Superior temporal gyrus (tissue), 1 donor: ENCODE measurements at regions not wholly inside any gene's neighbourhood (a gene's known extent, or its start where the extent isn't known, plus 50 kb on each side); places are given as distances from the start of the nearest gene placed in this dataset.
A peak's percentile ranks its signal among the peaks of the same experiment; 100 is the strongest.

Experiments used
- DNase-seq: peaks from one replicate; pipeline ENCODE4 v3.0.0-alpha.2; 2016; ENCODE audit errors: extremely low spot score

GRCh38 chr2:234677758-234678538 is 181.1 kb upstream of the ARL4C start:
- DNase-seq: no peak

- peak; percentile 31 for DNase-seq
Measured at GRCh38 chr2:234676783-234677450, 180.0 kb upstream of the ARL4C start.

GRCh38 chr2:234676109-234676782 is 179.4 kb upstream of the ARL4C start:
- no peak for DNase-seq

- DNase-seq: no peak
Measured at GRCh38 chr2:234674781-234675201, 177.9 kb upstream of the ARL4C start.

- DNase-seq: no peak
Measured at GRCh38 chr2:234673961-234674759, 177.3 kb upstream of the ARL4C start.

GRCh38 chr2:234673501-234673900 is 176.6 kb upstream of the ARL4C start:
- no peak for DNase-seq

GRCh38 chr2:234672498-234673150 is 175.7 kb upstream of the ARL4C start:
- no peak for DNase-seq

- DNase-seq: no peak
Measured at GRCh38 chr2:234671716-234672115, 174.8 kb upstream of the ARL4C start.

GRCh38 chr2:234671231-234671630 is 174.3 kb upstream of the ARL4C start:
- no peak for DNase-seq

- DNase-seq: no peak
Measured at GRCh38 chr2:234670806-234671205, 173.9 kb upstream of the ARL4C start.

GRCh38 chr2:234670052-234670451 is 173.2 kb upstream of the ARL4C start:
- no peak for DNase-seq

- DNase-seq: no peak
Measured at GRCh38 chr2:234669621-234670020, 172.7 kb upstream of the ARL4C start.

- DNase-seq: no peak
Measured at GRCh38 chr2:234669001-234669400, 172.1 kb upstream of the ARL4C start.

- no peak for DNase-seq
Measured at GRCh38 chr2:234666911-234667310, 170.0 kb upstream of the ARL4C start.

GRCh38 chr2:234665304-234665703 is 168.4 kb upstream of the ARL4C start:
- DNase-seq: no peak

- DNase-seq: no peak
Measured at GRCh38 chr2:234661849-234662248, 165.0 kb upstream of the ARL4C start.

- no peak for DNase-seq
Measured at GRCh38 chr2:234661175-234661574, 164.3 kb upstream of the ARL4C start.

GRCh38 chr2:234655706-234656105 is 158.8 kb upstream of the ARL4C start:
- DNase-seq: no peak

GRCh38 chr2:234650911-234651310 is 154.0 kb upstream of the ARL4C start:
- DNase-seq: no peak

- no peak for DNase-seq
Measured at GRCh38 chr2:234649951-234650350, 153.1 kb upstream of the ARL4C start.

GRCh38 chr2:234643407-234643806 is 146.5 kb upstream of the ARL4C start:
- no peak for DNase-seq
